Nephron (organoid): ENCODE measurements at regions not wholly inside any gene's neighbourhood (a gene's known extent, or its start where the extent isn't known, plus 50 kb on each side); places are given as distances from the start of the nearest gene placed in this dataset.

Source experiments
- H3K27ac Mint-ChIP-seq, 3 experiments: 2 replicates each; pipeline ENCODE4 v1.8.0; 2020; ENCODE audit warnings: mixed read lengths in 3 of 3, mild to moderate bottlenecking in 2 of 3, moderate library complexity in 1 of 3
- H3K27me3 Mint-ChIP-seq: 2 replicates; pipeline ENCODE4 v1.8.0; 2021; ENCODE audit warnings: low read depth, mild to moderate bottlenecking, moderate library complexity, mixed read lengths
- H3K36me3 Mint-ChIP-seq: 2 replicates; pipeline ENCODE4 v1.8.0; 2020; ENCODE audit warnings: low read depth, mixed read lengths
- H3K4me1 Mint-ChIP-seq: 2 replicates; pipeline ENCODE4 v1.8.0; 2020; ENCODE audit warnings: mixed read lengths
- H3K4me3 Mint-ChIP-seq, 3 experiments: 2 replicates each; pipeline ENCODE4 v1.8.0; 2020; ENCODE audit warnings: mild to moderate bottlenecking in 3 of 3, mixed read lengths in 3 of 3, moderate library complexity in 2 of 3
- H3K9me3 Mint-ChIP-seq: 2 replicates; pipeline ENCODE4 v1.8.0; 2020; ENCODE audit warnings: mixed read lengths
- CTCF ChIP-seq, 3 experiments: fragments of 200-600 bp; sonication (generic); IDR thresholded peaks; one replicate each; pipeline ENCODE4 v1.5.0; 2021; ENCODE audit warnings: antibody characterized with exemption in 3 of 3; ENCODE audit not compliant: unreplicated experiment in 3 of 3

GRCh38 chr12:124466216-124467128 is 100.9 kb downstream of the NCOR2 start:
- peaks cover 21% of the 10 kb centered on the region for H3K9me3 Mint-ChIP-seq
- no peak for TF ChIP-seq CTCF (IDR thresholded peaks at IDR 0.05; ENCODE audit: unreplicated experiment in 3 of 3)
- H3K36me3 Mint-ChIP-seq, result peaks cover 81% of the 10 kb centered on the region
- no peaks in the 10 kb centered on the region for H3K27me3 Mint-ChIP-seq
- no peak overlapping the region for H3K27ac Mint-ChIP-seq
- H3K4me3 Mint-ChIP-seq, result no peak overlapping the region
- H3K4me1 Mint-ChIP-seq, result peaks cover 28% of the 10 kb centered on the region

GRCh38 chr12:124465473-124465872 is 101.9 kb downstream of the NCOR2 start:
- TF ChIP-seq CTCF (IDR thresholded peaks at IDR 0.05; ENCODE audit: unreplicated experiment in 3 of 3), result no peak
- Mint-ChIP-seq H3K27ac (no peak overlapping the region), H3K9me3 (peaks cover 17% of the 10 kb centered on the region), H3K4me1 (peaks cover 28% of the 10 kb centered on the region), H3K27me3 (no peaks in the 10 kb centered on the region), H3K36me3 (peaks cover 76% of the 10 kb centered on the region), H3K4me3 (no peak overlapping the region)

- Mint-ChIP-seq H3K9me3 (peaks cover 13% of the 10 kb centered on the region), H3K4me1 (peaks cover 31% of the 10 kb centered on the region), H3K4me3 (no peak overlapping the region), H3K27me3 (no peaks in the 10 kb centered on the region), H3K36me3 (peaks cover 72% of the 10 kb centered on the region), H3K27ac (peak overlapping the region in 1 of 3 experiments; percentile 83)
- TF ChIP-seq CTCF (IDR thresholded peaks at IDR 0.05; ENCODE audit: unreplicated experiment in 3 of 3), result no peak
Measured at GRCh38 chr12:124464830-124465229, 102.6 kb downstream of the NCOR2 start.

- Mint-ChIP-seq H3K27me3 (no peaks in the 10 kb centered on the region), H3K36me3 (peaks cover 72% of the 10 kb centered on the region), H3K4me3 (peak overlapping the region in 1 of 3 experiments; percentile 9), H3K27ac (peak overlapping the region; percentile 47 to 83 (median 49)), H3K4me1 (peaks cover 39% of the 10 kb centered on the region), H3K9me3 (peaks cover 11% of the 10 kb centered on the region)
- TF ChIP-seq CTCF (IDR thresholded peaks at IDR 0.05; ENCODE audit: unreplicated experiment in 3 of 3), result no peak
Measured at GRCh38 chr12:124464062-124464461, 103.3 kb downstream of the NCOR2 start.

- Mint-ChIP-seq H3K27ac (peak overlapping the region; percentile 47 to 83 (median 49)), H3K36me3 (peaks cover 74% of the 10 kb centered on the region)
Measured at GRCh38 chr12:124463341-124463921, 104.0 kb downstream of the NCOR2 start.

More at GRCh38 chr12:124463341-124463921, 104.0 kb downstream of the NCOR2 start:
- no peak overlapping the region for H3K4me3 Mint-ChIP-seq
- peaks cover 45% of the 10 kb centered on the region for H3K4me1 Mint-ChIP-seq
- no peak for TF ChIP-seq CTCF (IDR thresholded peaks at IDR 0.05; ENCODE audit: unreplicated experiment in 3 of 3)
- peaks cover 8% of the 10 kb centered on the region for H3K9me3 Mint-ChIP-seq
- no peaks in the 10 kb centered on the region for H3K27me3 Mint-ChIP-seq
